ENCODE measurements at regions not wholly inside any gene's neighbourhood (a gene's known extent, or its start where the extent isn't known, plus 50 kb on each side); places are given as distances from the start of the nearest gene placed in this dataset.
"Not testable (repeated sequence)": the region's sequence is repeated elsewhere in the genome, so short reads cannot be mapped to it uniquely, and the experiment has no call there.

DNA sequence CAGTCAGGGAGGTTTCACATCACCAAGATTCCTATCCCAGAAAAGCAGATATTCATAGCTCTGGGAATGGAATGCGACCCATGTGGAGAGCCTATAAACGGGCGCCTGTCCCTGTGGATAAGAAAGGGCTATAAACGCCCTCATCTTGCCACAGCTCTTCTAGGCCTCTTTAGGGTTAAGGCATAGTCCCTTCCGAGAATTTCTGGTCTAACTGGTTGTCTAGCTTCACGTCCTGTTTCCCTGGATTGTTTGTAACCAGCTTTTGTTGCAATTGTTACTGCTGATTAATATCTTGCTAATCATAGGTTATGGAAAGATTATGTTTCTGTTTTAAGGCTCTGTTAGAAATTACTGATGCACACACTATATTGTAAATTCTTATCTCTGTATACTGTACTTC lies 537.6 kb upstream of the RAG2 start:
- TF ChIP-seq EZH2phosphoT487 (IDR thresholded peaks at IDR 0.05; ENCODE audit: insufficient read depth, low read depth); EZH2 (IDR thresholded peaks at IDR 0.05; ENCODE audit: insufficient read depth, poor library complexity, severe bottlenecking): not testable (repeated sequence)

Data from GM23248 (cell line).